T-cell (primary cell): ENCODE measurements at regions not wholly inside any gene's neighbourhood (a gene's known extent, or its start where the extent isn't known, plus 50 kb on each side); places are given as distances from the start of the nearest gene placed in this dataset.

ENCODE experiments used
- ATAC-seq, 4 experiments: fragments of 200-7000 bp in 3 of 4; fragments of 150-1000 bp in 1 of 4; cut with Tn5 transposase; replicated peaks in 1 of 4; 1 replicate in 3 of 4; 2 replicates in 1 of 4; pipeline ENCODE4 v1.10.0; 2021; ENCODE audit warnings: moderate library complexity in 3 of 4, mild to moderate bottlenecking in 2 of 4, moderate number of reproducible peaks in 1 of 4
- CTCF ChIA-PET, 2 donors: fragments of 300-600 bp; sonication (Branson Sonifier 250); formaldehyde crosslinking; loops; one replicate each; lab custom pipeline; 2022; ENCODE audit warnings: antibody characterized with exemption in 2 of 2; lab: Charles Lee
- POLR2A ChIA-PET, 2 donors: fragments of 300-600 bp; sonication (Branson Sonifier 250); formaldehyde crosslinking; loops; one replicate each; lab custom pipeline; 2022; ENCODE audit warnings: antibody characterized with exemption in 2 of 2; lab: Charles Lee
- DNase-seq, 35 experiments: peaks; one replicate each; pipeline versions ENCODE4 v3.0.0 to v3.0.0-alpha.2; 2013 to 2023
- H3K27ac ChIP-seq: one replicate; pipeline ENCODE4 v1.5.1; 2013; ENCODE audit warnings: low read length
- H3K27me3 ChIP-seq, 2 experiments: replicated peaks in 1 of 2; 1 replicate in 1 of 2; 2 replicates in 1 of 2; pipeline versions ENCODE4 v1.6.1 to v1.7.0; 2013; ENCODE audit warnings: low read length in 1 of 2, mixed read lengths in 1 of 2; ENCODE audit not compliant: control insufficient read depth in 2 of 2, insufficient read depth in 2 of 2; ENCODE audit errors: extremely low read depth in 1 of 2
- H3K36me3 ChIP-seq, 2 donors: 1 replicate in 1 of 2; 2 replicates in 1 of 2; pipeline versions ENCODE4 v1.6.1 to v1.7.0; 2013; ENCODE audit warnings: low read length in 1 of 2; ENCODE audit not compliant: control insufficient read depth in 2 of 2, insufficient read depth in 1 of 2; ENCODE audit errors: extremely low read depth in 1 of 2
- H3K4me1 ChIP-seq, 2 experiments: 1 replicate in 1 of 2; 2 replicates in 1 of 2; pipeline versions ENCODE4 v1.6.1 to v1.7.0; 2013; ENCODE audit warnings: low read length in 2 of 2, mixed read lengths in 1 of 2; ENCODE audit not compliant: insufficient read depth in 2 of 2, control insufficient read depth in 1 of 2; ENCODE audit errors: extremely low read depth in 1 of 2
- H3K4me3 ChIP-seq, 2 donors: 1 replicate in 1 of 2; 2 replicates in 1 of 2; pipeline versions ENCODE4 v1.5.1 to v1.7.0; 2013; ENCODE audit warnings: mild to moderate bottlenecking in 2 of 2, low read length in 1 of 2, moderate library complexity in 1 of 2; ENCODE audit not compliant: control insufficient read depth in 1 of 2; ENCODE audit errors: extremely low read depth in 1 of 2
- H3K9me3 ChIP-seq: 2 replicates; pipeline ENCODE4 v1.7.0; 2013
- H3K27ac Mint-ChIP-seq, 2 donors: one replicate each; pipeline ENCODE4 v1.8.0; 2020 to 2021; ENCODE audit warnings: mild to moderate bottlenecking in 2 of 2, mixed read lengths in 2 of 2
- H3K27me3 Mint-ChIP-seq, 2 donors: one replicate each; pipeline ENCODE4 v1.8.0; 2021 to 2022; ENCODE audit warnings: mixed read lengths in 2 of 2
- H3K36me3 Mint-ChIP-seq: one replicate; pipeline ENCODE4 v1.8.0; 2021; ENCODE audit warnings: mixed read lengths
- H3K4me1 Mint-ChIP-seq, 3 donors: one replicate each; pipeline ENCODE4 v1.8.0; 2020 to 2022; ENCODE audit warnings: mixed read lengths in 3 of 3, mild to moderate bottlenecking in 1 of 3
- H3K4me3 Mint-ChIP-seq, 3 donors: one replicate each; pipeline ENCODE4 v1.8.0; 2020 to 2022; ENCODE audit warnings: mild to moderate bottlenecking in 3 of 3, mixed read lengths in 3 of 3, moderate library complexity in 3 of 3
- H3K9me3 Mint-ChIP-seq, 3 donors: one replicate each; pipeline ENCODE4 v1.8.0; 2020 to 2022; ENCODE audit warnings: mixed read lengths in 3 of 3
- WGBS: methylation state at CpG from one replicate; pipeline ENCODE4 v1.1.5; 2013; ENCODE audit warnings: missing lambda C conversion rate; ENCODE audit not compliant: insufficient coverage; 5-methylcytosine and 5-hydroxymethylcytosine counted together

- ChIA-PET POLR2A (no interaction called here), CTCF (no interaction called here)
- H3K4me1 Mint-ChIP-seq: no peaks in the 10 kb centered on the region
- DNase-seq (no peak), ATAC-seq (no peak)
- no peaks in the 10 kb centered on the region for H3K27me3 ChIP-seq
- H3K4me3 ChIP-seq: no peak overlapping the region
- H3K9me3 ChIP-seq: no peaks in the 10 kb centered on the region
- no peak overlapping the region for H3K4me3 Mint-ChIP-seq
- no peak overlapping the region for H3K27ac Mint-ChIP-seq
- no peaks in the 10 kb centered on the region for H3K27me3 Mint-ChIP-seq
- no peaks in the 10 kb centered on the region for H3K4me1 ChIP-seq
- no peaks in the 10 kb centered on the region for H3K36me3 Mint-ChIP-seq
- no CpG with 5 or more reads among the region's 2 CpGs for WGBS
- peaks cover 0 to 9% (median 2%) of the 10 kb centered on the region in 3 donors for H3K9me3 Mint-ChIP-seq
- no peak overlapping the region for H3K27ac ChIP-seq
- H3K36me3 ChIP-seq: no peaks in the 10 kb centered on the region
Measured at GRCh38 chr7:108818742-108819141, 249.1 kb downstream of the DNAJB9 start.

GRCh38 chr7:108824840-108825580, 255.3 kb downstream of the DNAJB9 start:
- no peaks in the 10 kb centered on the region for H3K27me3 ChIP-seq
- POLR2A ChIA-PET: no interaction called here
- H3K9me3 ChIP-seq: no peaks in the 10 kb centered on the region
- Mint-ChIP-seq H3K4me1 (no peaks in the 10 kb centered on the region), H3K27me3 (no peaks in the 10 kb centered on the region), H3K4me3 (no peak overlapping the region), H3K9me3 (peaks cover 0 to 9% (median 0%) of the 10 kb centered on the region in 3 donors), H3K27ac (no peak overlapping the region), H3K36me3 (no peaks in the 10 kb centered on the region)
- no peaks in the 10 kb centered on the region for H3K36me3 ChIP-seq
- H3K4me1 ChIP-seq: no peaks in the 10 kb centered on the region
- no peak for DNase-seq
- H3K27ac ChIP-seq: no peak overlapping the region
- no peak for ATAC-seq
- WGBS: 65% methylated on average over 3 of the region's 3 CpGs
- CTCF ChIA-PET: no interaction called here
- no peak overlapping the region for H3K4me3 ChIP-seq

- no peaks in the 10 kb centered on the region for H3K36me3 Mint-ChIP-seq
- H3K4me3 Mint-ChIP-seq: no peak overlapping the region
- Histone ChIP-seq H3K9me3 (no peaks in the 10 kb centered on the region), H3K4me1 (no peaks in the 10 kb centered on the region), H3K27ac (no peak overlapping the region), H3K27me3 (no peaks in the 10 kb centered on the region), H3K4me3 (no peak overlapping the region), H3K36me3 (no peaks in the 10 kb centered on the region)
- ChIA-PET POLR2A (no interaction called here), CTCF (no interaction called here)
- 51% methylated on average over 2 of the region's 2 CpGs for WGBS
- no peak overlapping the region for H3K27ac Mint-ChIP-seq
- no peaks in the 10 kb centered on the region for H3K4me1 Mint-ChIP-seq
- ATAC-seq (no peak), DNase-seq (no peak)
- no peaks in the 10 kb centered on the region for H3K27me3 Mint-ChIP-seq
- peaks cover 0 to 9% (median 0%) of the 10 kb centered on the region in 3 donors for H3K9me3 Mint-ChIP-seq
Measured at GRCh38 chr7:108825581-108825909, 255.9 kb downstream of the DNAJB9 start.

- Histone ChIP-seq H3K4me1 (no peaks in the 10 kb centered on the region), H3K36me3 (no peaks in the 10 kb centered on the region), H3K27ac (no peak overlapping the region), H3K9me3 (no peaks in the 10 kb centered on the region), H3K27me3 (no peaks in the 10 kb centered on the region), H3K4me3 (no peak overlapping the region)
- POLR2A ChIA-PET: no interaction called here
- no peak for ATAC-seq
- no peak for DNase-seq
- H3K9me3 Mint-ChIP-seq: peaks cover 9 to 14% (median 10%) of the 10 kb centered on the region in 3 donors
- H3K4me3 Mint-ChIP-seq: no peak overlapping the region
- no peaks in the 10 kb centered on the region for H3K36me3 Mint-ChIP-seq
- no peak overlapping the region for H3K27ac Mint-ChIP-seq
- CTCF ChIA-PET: no interaction called here
- no peaks in the 10 kb centered on the region for H3K27me3 Mint-ChIP-seq
- H3K4me1 Mint-ChIP-seq: no peaks in the 10 kb centered on the region
Measured at GRCh38 chr7:108836256-108836655, 266.6 kb downstream of the DNAJB9 start.

- WGBS: 59% methylated on average over 3 of the region's 4 CpGs
- H3K27ac ChIP-seq: no peak overlapping the region
- H3K4me3 ChIP-seq: no peak overlapping the region
- no peak overlapping the region for H3K27ac Mint-ChIP-seq
- no peak overlapping the region for H3K4me3 Mint-ChIP-seq
- DNase-seq (no peak), ATAC-seq (no peak)
- H3K4me1 ChIP-seq: no peaks in the 10 kb centered on the region
- no peaks in the 10 kb centered on the region for H3K36me3 ChIP-seq
- peaks cover 6 to 11% (median 9%) of the 10 kb centered on the region in 3 donors for H3K9me3 Mint-ChIP-seq
- no peaks in the 10 kb centered on the region for H3K27me3 ChIP-seq
- ChIA-PET POLR2A (no interaction called here), CTCF (no interaction called here)
- H3K27me3 Mint-ChIP-seq: no peaks in the 10 kb centered on the region
- H3K36me3 Mint-ChIP-seq: no peaks in the 10 kb centered on the region
- H3K4me1 Mint-ChIP-seq: no peaks in the 10 kb centered on the region
- H3K9me3 ChIP-seq: no peaks in the 10 kb centered on the region
Measured at GRCh38 chr7:108838198-108838597, 268.5 kb downstream of the DNAJB9 start.

GRCh38 chr7:108839076-108839475, 269.4 kb downstream of the DNAJB9 start:
- ATAC-seq (no peak), DNase-seq (no peak)
- no peak overlapping the region for H3K27ac Mint-ChIP-seq
- H3K9me3 ChIP-seq: no peaks in the 10 kb centered on the region
- H3K4me3 Mint-ChIP-seq: no peak overlapping the region
- H3K27me3 ChIP-seq: no peaks in the 10 kb centered on the region
- no peak overlapping the region for H3K4me3 ChIP-seq
- peaks cover 3 to 6% (median 5%) of the 10 kb centered on the region in 3 donors for H3K9me3 Mint-ChIP-seq
- ChIA-PET CTCF (no interaction called here), POLR2A (no interaction called here)
- no peaks in the 10 kb centered on the region for H3K4me1 ChIP-seq
- H3K27ac ChIP-seq: no peak overlapping the region
- 0% methylated on average over 1 of the region's 3 CpGs for WGBS
- no peaks in the 10 kb centered on the region for H3K27me3 Mint-ChIP-seq
- H3K36me3 ChIP-seq: no peaks in the 10 kb centered on the region
- no peaks in the 10 kb centered on the region for H3K4me1 Mint-ChIP-seq
- no peaks in the 10 kb centered on the region for H3K36me3 Mint-ChIP-seq

GRCh38 chr7:108845951-108846350, 276.3 kb downstream of the DNAJB9 start:
- Histone ChIP-seq H3K27me3 (no peaks in the 10 kb centered on the region), H3K4me1 (no peaks in the 10 kb centered on the region), H3K27ac (no peak overlapping the region), H3K4me3 (no peak overlapping the region), H3K36me3 (no peaks in the 10 kb centered on the region), H3K9me3 (no peaks in the 10 kb centered on the region)
- no peak overlapping the region for H3K4me3 Mint-ChIP-seq
- H3K4me1 Mint-ChIP-seq: no peaks in the 10 kb centered on the region
- no peaks in the 10 kb centered on the region for H3K27me3 Mint-ChIP-seq
- no peak for ATAC-seq
- peaks cover 0 to 4% (median 3%) of the 10 kb centered on the region in 3 donors for H3K9me3 Mint-ChIP-seq
- H3K36me3 Mint-ChIP-seq: no peaks in the 10 kb centered on the region
- DNase-seq: no peak
- no peak overlapping the region for H3K27ac Mint-ChIP-seq
- ChIA-PET POLR2A (no interaction called here), CTCF (interaction anchor here in 1 of 2 donors (0.9 kb wide), 1 partner anchor 12 kb away, joined by 3 read pairs; no protein-coding TSS in a partner anchor)
